Endothelial cell (in vitro differentiated cells): ENCODE measurements at regions not wholly inside any gene's neighbourhood (a gene's known extent, or its start where the extent isn't known, plus 50 kb on each side); places are given as distances from the start of the nearest gene placed in this dataset.
"Not testable (repeated sequence)": the region's sequence is repeated elsewhere in the genome, so short reads cannot be mapped to it uniquely, and the experiment has no call there.

Source experiments
- DNase-seq: peaks from one replicate; pipeline ENCODE4 v3.0.0; 2021; ENCODE audit warnings: low spot score
- H3K27ac Mint-ChIP-seq: one replicate; pipeline ENCODE4 v1.8.0; 2021; ENCODE audit warnings: mixed read lengths, inconsistent platforms; ENCODE audit not compliant: unreplicated experiment
- H3K27me3 Mint-ChIP-seq: one replicate; pipeline ENCODE4 v1.8.0; 2021; ENCODE audit warnings: mild to moderate bottlenecking, moderate library complexity, mixed read lengths, inconsistent platforms; ENCODE audit not compliant: unreplicated experiment
- H3K36me3 Mint-ChIP-seq: one replicate; pipeline ENCODE4 v1.8.0; 2021; ENCODE audit warnings: mild to moderate bottlenecking, low read depth, mixed read lengths, inconsistent platforms; ENCODE audit not compliant: unreplicated experiment
- H3K4me1 Mint-ChIP-seq: one replicate; pipeline ENCODE4 v1.8.0; 2021; ENCODE audit warnings: mild to moderate bottlenecking, mixed read lengths, inconsistent platforms; ENCODE audit not compliant: unreplicated experiment
- H3K4me3 Mint-ChIP-seq: one replicate; pipeline ENCODE4 v1.8.0; 2021; ENCODE audit warnings: mild to moderate bottlenecking, mixed read lengths, inconsistent platforms; ENCODE audit not compliant: unreplicated experiment
- H3K9me3 Mint-ChIP-seq: one replicate; pipeline ENCODE4 v1.8.0; 2021; ENCODE audit warnings: mixed read lengths, inconsistent platforms; ENCODE audit not compliant: unreplicated experiment
- CTCF ChIP-seq: fragments of 200-600 bp; sonication (generic); IDR thresholded peaks from one replicate; pipeline ENCODE4 v1.5.0; 2021; ENCODE audit warnings: antibody characterized with exemption; ENCODE audit not compliant: unreplicated experiment

GRCh38 chr16:29148867-29149272, 164.0 kb downstream of the LAT start:
- no peak for TF ChIP-seq CTCF
- peaks cover 3% of the 10 kb centered on the region for H3K4me1 Mint-ChIP-seq
- no peak overlapping the region for H3K27ac Mint-ChIP-seq
- peaks cover 5% of the 10 kb centered on the region for H3K27me3 Mint-ChIP-seq
- H3K36me3 Mint-ChIP-seq, result no peaks in the 10 kb centered on the region
- DNase-seq, result no peak
- H3K4me3 Mint-ChIP-seq, result no peak overlapping the region
- no peaks in the 10 kb centered on the region for H3K9me3 Mint-ChIP-seq

DNA sequence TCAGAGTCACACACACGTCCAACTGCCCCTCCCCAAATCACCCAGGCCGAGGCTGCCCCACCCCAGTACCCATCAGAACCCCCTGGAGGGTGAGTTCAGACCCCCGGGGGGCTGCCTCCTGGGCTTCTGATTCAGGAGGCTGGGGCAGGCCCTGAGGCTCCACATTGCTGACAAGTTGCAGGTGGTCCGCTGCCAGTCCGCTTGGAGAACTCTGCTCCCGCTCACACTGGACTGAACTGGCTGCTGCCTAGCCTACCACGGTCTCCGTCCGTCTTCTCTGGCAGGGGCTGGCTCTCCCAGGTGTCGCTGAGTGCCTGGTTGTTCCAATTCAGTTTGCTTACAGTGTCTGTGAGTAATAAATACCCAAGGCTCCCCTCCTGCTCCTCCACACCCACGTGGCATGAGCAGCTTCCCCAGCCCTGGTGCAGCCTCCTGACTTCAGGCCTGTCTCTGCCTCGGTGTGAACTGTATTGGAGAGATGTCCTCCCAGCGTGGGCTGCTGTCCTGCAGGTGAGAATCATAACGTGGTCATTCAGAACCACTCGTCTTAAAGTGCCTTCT, 163.4 kb downstream of the LAT start:
- Mint-ChIP-seq H3K9me3 (no peaks in the 10 kb centered on the region), H3K4me1 (peaks cover 3% of the 10 kb centered on the region), H3K36me3 (no peaks in the 10 kb centered on the region), H3K27me3 (peaks cover 4% of the 10 kb centered on the region), H3K27ac (no peak overlapping the region), H3K4me3 (no peak overlapping the region)
- DNase-seq, result no peak
- no peak for TF ChIP-seq CTCF

- H3K27ac Mint-ChIP-seq, H3K4me1 Mint-ChIP-seq, H3K27me3 Mint-ChIP-seq, H3K4me3 Mint-ChIP-seq, H3K9me3 Mint-ChIP-seq, H3K36me3 Mint-ChIP-seq, DNase-seq: not testable (repeated sequence)
These were observed 162.9 kb downstream of the LAT start for GRCh38 chr16:29147710-29148109.

DNA sequence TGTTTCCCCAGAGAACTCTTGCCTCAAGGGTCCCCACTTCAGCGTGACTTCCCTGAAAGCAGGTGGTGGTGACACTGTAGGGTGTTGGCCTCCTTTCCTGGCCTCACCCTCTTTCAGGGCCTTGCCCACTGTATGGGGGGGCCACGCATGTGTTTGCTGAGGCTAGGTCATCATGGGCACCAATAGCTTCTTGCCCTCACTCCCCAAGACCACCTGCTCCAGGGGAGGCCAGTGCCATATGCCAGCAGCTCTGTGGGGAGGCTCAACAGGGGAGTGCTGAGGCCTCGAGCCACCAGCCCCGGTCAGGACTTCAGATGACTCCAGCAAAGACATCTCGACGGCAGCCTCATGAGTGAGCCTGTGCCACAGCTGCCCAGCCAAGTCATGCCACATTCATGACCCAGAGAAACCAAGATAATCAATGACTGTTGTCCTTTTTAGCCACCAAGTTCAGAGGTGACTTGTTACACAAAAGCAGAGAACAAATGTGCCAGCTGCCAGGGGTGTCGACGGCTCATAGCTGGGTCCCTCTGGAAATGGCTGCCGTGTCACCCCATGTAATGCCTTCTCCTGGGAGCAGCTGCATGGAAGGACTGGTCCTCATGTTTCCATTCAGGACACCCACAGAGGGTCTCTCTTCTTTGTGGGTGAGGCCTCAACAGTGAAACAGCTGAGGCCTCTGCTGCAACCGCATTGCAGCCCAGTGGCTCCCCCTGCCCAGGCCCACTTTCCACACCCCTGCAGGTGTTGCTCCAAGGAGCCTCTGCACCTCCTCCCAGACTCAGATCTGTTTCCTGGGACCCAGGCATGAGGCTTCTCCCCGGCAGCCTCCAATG, 162.2 kb downstream of the LAT start:
- not testable (repeated sequence) for H3K27me3 Mint-ChIP-seq, H3K36me3 Mint-ChIP-seq, H3K27ac Mint-ChIP-seq, H3K4me3 Mint-ChIP-seq, H3K9me3 Mint-ChIP-seq, DNase-seq, H3K4me1 Mint-ChIP-seq

DNA sequence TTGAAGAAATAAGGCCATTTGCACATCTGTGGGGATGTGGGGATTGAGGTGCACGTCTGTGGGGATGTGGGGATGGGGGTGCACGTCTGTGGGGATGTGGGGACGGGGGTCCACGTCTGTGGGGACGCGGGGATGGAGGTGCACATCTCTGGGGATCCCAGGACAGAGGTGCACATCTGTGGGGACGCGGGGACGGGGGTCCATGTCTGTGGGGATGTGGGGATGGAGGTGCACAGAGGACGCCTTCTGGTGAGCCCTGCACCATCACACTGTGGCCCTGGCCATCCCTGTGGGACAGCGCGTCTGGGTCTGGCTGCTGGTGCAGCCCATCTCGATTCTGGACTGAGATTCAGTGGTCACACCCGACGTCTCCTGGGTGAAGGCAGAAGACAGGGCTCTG, 161.4 kb downstream of the LAT start:
- DNase-seq, result no peak
- Mint-ChIP-seq H3K27ac (no peak overlapping the region), H3K4me1 (peaks cover 3% of the 10 kb centered on the region), H3K36me3 (no peaks in the 10 kb centered on the region), H3K4me3 (no peak overlapping the region), H3K27me3 (peaks cover 6% of the 10 kb centered on the region), H3K9me3 (no peaks in the 10 kb centered on the region)
- TF ChIP-seq CTCF, result no peak

DNA sequence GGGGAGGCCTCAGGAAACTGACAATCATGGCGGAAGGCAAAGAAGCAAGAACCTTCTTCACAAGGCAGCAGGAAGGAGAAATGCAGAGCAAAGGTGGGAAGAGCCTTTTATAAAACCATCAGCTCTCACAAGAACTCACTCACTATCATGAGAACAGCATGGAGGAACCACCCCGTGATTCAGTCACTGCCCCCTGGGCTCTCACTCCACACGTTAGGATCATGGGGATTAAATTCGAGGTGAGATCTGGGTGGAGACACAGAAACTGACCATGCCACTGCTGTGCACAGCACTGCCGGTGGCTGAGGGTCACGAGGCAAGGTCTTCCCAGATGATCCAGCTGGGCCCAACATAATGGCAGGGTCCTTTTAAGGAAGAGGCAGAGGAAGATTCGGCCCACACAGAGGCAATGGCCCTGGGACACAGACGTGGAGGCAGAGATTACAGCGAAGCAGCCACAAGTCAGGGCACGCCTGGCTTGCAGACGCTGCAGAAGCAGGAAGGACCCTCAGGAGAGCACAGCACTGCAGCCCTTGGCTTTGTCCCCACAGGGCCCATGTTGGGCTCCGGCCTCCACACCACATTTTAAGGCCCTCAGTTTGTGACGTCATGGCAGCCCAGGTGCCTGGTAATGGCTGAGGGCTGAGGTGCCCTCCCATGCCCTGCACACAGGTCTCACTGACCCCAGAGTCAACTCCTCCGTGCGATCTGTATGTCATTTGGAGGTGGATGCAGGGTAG, 160.8 kb downstream of the LAT start:
- DNase-seq, H3K4me3 Mint-ChIP-seq, H3K4me1 Mint-ChIP-seq, H3K36me3 Mint-ChIP-seq, H3K27ac Mint-ChIP-seq, H3K27me3 Mint-ChIP-seq, H3K9me3 Mint-ChIP-seq: not testable (repeated sequence)

DNA sequence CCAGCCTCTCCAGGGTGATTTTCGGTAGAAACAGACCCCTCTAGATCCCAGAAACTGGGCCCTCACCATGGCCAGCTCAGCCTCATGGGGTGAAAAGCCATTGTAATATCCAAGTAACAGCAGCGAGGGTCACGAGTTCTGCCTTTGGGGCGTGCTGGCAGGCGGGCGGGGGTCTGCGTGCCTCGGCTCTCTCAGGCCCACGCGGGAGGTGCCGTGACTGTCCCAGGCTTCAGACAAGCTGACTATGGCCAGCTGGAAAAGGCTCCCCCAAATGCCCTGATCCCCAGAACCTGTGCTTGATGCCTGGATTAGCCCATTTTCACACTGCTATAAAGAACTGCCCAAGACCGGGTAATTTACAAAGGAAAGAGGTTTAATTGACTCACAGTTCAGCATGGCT, 160.2 kb downstream of the LAT start:
- H3K27me3 Mint-ChIP-seq, H3K4me1 Mint-ChIP-seq, H3K27ac Mint-ChIP-seq, DNase-seq, H3K9me3 Mint-ChIP-seq, H3K36me3 Mint-ChIP-seq, H3K4me3 Mint-ChIP-seq: not testable (repeated sequence)

- H3K9me3 Mint-ChIP-seq, H3K36me3 Mint-ChIP-seq, H3K27ac Mint-ChIP-seq, H3K4me1 Mint-ChIP-seq, DNase-seq, H3K27me3 Mint-ChIP-seq, H3K4me3 Mint-ChIP-seq: not testable (repeated sequence)
These were observed 159.8 kb downstream of the LAT start for GRCh38 chr16:29144669-29145062.
